Activated naive CD8-positive, alpha-beta T cell treated with anti-CD3 and anti-CD28 coated beads, Interleukin-2, amount 50 U/mL, for 16 hours (primary cell): ENCODE measurements at regions not wholly inside any gene's neighbourhood (a gene's known extent, or its start where the extent isn't known, plus 50 kb on each side); places are given as distances from the start of the nearest gene placed in this dataset.
"Not testable (repeated sequence)": the region's sequence is repeated elsewhere in the genome, so short reads cannot be mapped to it uniquely, and the experiment has no call there.

Source experiments
- DNase-seq: peaks from one replicate; pipeline ENCODE4 v3.0.0-alpha.2; 2020; ENCODE audit warnings: low read depth, low spot score

- no peak for DNase-seq
Observed at GRCh38 chr14:34098045-34098984, 147.4 kb upstream of the EGLN3 start.

GRCh38 chr14:34097644-34098043 is 146.8 kb upstream of the EGLN3 start:
- DNase-seq: no peak

- no peak for DNase-seq
Observed at GRCh38 chr14:34094384-34094783, 143.5 kb upstream of the EGLN3 start.

GRCh38 chr14:34093883-34094282 is 143.0 kb upstream of the EGLN3 start:
- no peak for DNase-seq

GRCh38 chr14:34090451-34090850 is 139.6 kb upstream of the EGLN3 start:
- DNase-seq: no peak

- DNase-seq: no peak
Observed at GRCh38 chr14:34088914-34089313, 138.0 kb upstream of the EGLN3 start.

GRCh38 chr14:34087571-34087970 is 136.7 kb upstream of the EGLN3 start:
- DNase-seq: no peak

- DNase-seq: no peak
Observed at GRCh38 chr14:34086223-34086757, 135.4 kb upstream of the EGLN3 start.

GRCh38 chr14:34085695-34086094 is 134.8 kb upstream of the EGLN3 start:
- DNase-seq: no peak

GRCh38 chr14:34081576-34082136 is 130.8 kb upstream of the EGLN3 start:
- DNase-seq: no peak

- no peak for DNase-seq
Observed at GRCh38 chr14:34081101-34081575, 130.3 kb upstream of the EGLN3 start.

- not testable (repeated sequence) for DNase-seq
Observed at GRCh38 chr14:34079643-34080042, 128.8 kb upstream of the EGLN3 start.

GRCh38 chr14:34078117-34078743 is 127.4 kb upstream of the EGLN3 start:
- DNase-seq: no peak

- no peak for DNase-seq
Observed at GRCh38 chr14:34075826-34076225, 125.0 kb upstream of the EGLN3 start.

- no peak for DNase-seq
Observed at GRCh38 chr14:34075042-34075744, 124.3 kb upstream of the EGLN3 start.

GRCh38 chr14:34072921-34073320 is 122.0 kb upstream of the EGLN3 start:
- no peak for DNase-seq

- no peak for DNase-seq
Observed at GRCh38 chr14:34072401-34072800, 121.5 kb upstream of the EGLN3 start.

- DNase-seq: no peak
Observed at GRCh38 chr14:34070917-34071407, 120.1 kb upstream of the EGLN3 start.

- no peak for DNase-seq
Observed at GRCh38 chr14:34069854-34070582, 119.1 kb upstream of the EGLN3 start.

- no peak for DNase-seq
Observed at GRCh38 chr14:34067587-34067986, 116.7 kb upstream of the EGLN3 start.
